NCI-H526 (cell line): ENCODE measurements at regions not wholly inside any gene's neighbourhood (a gene's known extent, or its start where the extent isn't known, plus 50 kb on each side); places are given as distances from the start of the nearest gene placed in this dataset.
"Not testable (repeated sequence)": the region's sequence is repeated elsewhere in the genome, so short reads cannot be mapped to it uniquely, and the experiment has no call there.

Experiments
- DNase-seq, 2 experiments: peaks; one replicate each; lab custom pipeline; 2025; lab: John Stamatoyannopoulos, UW

- no peak for DNase-seq
Measured at GRCh38 chr10:52368725-52369124, 54.6 kb downstream of the DKK1 start.

GRCh38 chr10:52374207-52374606 is 60.1 kb downstream of the DKK1 start:
- not testable (repeated sequence) for DNase-seq

- DNase-seq = no peak
Measured at GRCh38 chr10:52376694-52377354, 62.7 kb downstream of the DKK1 start.

GRCh38 chr10:52378124-52378523 is 64.0 kb downstream of the DKK1 start:
- no peak for DNase-seq

- no peak for DNase-seq
Measured at GRCh38 chr10:52379287-52379686, 65.2 kb downstream of the DKK1 start.

GRCh38 chr10:52383088-52383487 is 69.0 kb downstream of the DKK1 start:
- no peak for DNase-seq

- DNase-seq = no peak
Measured at GRCh38 chr10:52387744-52388143, 73.7 kb downstream of the DKK1 start.

- DNase-seq = no peak
Measured at GRCh38 chr10:52390388-52390787, 76.3 kb downstream of the DKK1 start.

- DNase-seq = no peak
Measured at GRCh38 chr10:52391927-52392602, 78.0 kb downstream of the DKK1 start.

- no peak for DNase-seq
Measured at GRCh38 chr10:52394246-52394645, 80.2 kb downstream of the DKK1 start.

GRCh38 chr10:52400562-52400961 is 86.5 kb downstream of the DKK1 start:
- no peak for DNase-seq

GRCh38 chr10:52403801-52404200 is 89.7 kb downstream of the DKK1 start:
- DNase-seq = not testable (repeated sequence)

- no peak for DNase-seq
Measured at GRCh38 chr10:52409195-52409594, 95.1 kb downstream of the DKK1 start.

GRCh38 chr10:52409928-52410327 is 95.8 kb downstream of the DKK1 start:
- DNase-seq = no peak

- DNase-seq = no peak
Measured at GRCh38 chr10:52410916-52411315, 96.8 kb downstream of the DKK1 start.

GRCh38 chr10:52419281-52419680 is 105.2 kb downstream of the DKK1 start:
- DNase-seq = no peak

GRCh38 chr10:52420656-52421055 is 106.6 kb downstream of the DKK1 start:
- DNase-seq = no peak

GRCh38 chr10:52423369-52423768 is 109.3 kb downstream of the DKK1 start:
- no peak for DNase-seq

GRCh38 chr10:52424341-52424740 is 110.3 kb downstream of the DKK1 start:
- DNase-seq = no peak

GRCh38 chr10:52434734-52435133 is 120.7 kb downstream of the DKK1 start:
- no peak for DNase-seq

GRCh38 chr10:52436664-52437063 is 122.6 kb downstream of the DKK1 start:
- DNase-seq = no peak

GRCh38 chr10:52437205-52437646 is 123.1 kb downstream of the DKK1 start:
- DNase-seq = no peak

- no peak for DNase-seq
Measured at GRCh38 chr10:52438119-52438518, 124.0 kb downstream of the DKK1 start.
